Smooth muscle cell (in vitro differentiated cells): ENCODE measurements at regions not wholly inside any gene's neighbourhood (a gene's known extent, or its start where the extent isn't known, plus 50 kb on each side); places are given as distances from the start of the nearest gene placed in this dataset.
"Not testable (repeated sequence)": the region's sequence is repeated elsewhere in the genome, so short reads cannot be mapped to it uniquely, and the experiment has no call there.

Experiments used
- DNase-seq: peaks from one replicate; lab custom pipeline; 2025; ENCODE audit not compliant: unreplicated experiment; lab: John Stamatoyannopoulos, UW
- H2AFZ ChIP-seq: fragments of 200-600 bp; sonication (generic); 2 replicates; pipeline ENCODE4 v1.6.0; 2016; ENCODE audit warnings: antibody characterized with exemption, low read depth, mild to moderate bottlenecking
- H3F3A ChIP-seq: fragments of 200-600 bp; sonication (generic); 2 replicates; pipeline ENCODE4 v1.6.0; 2017; ENCODE audit warnings: antibody characterized with exemption, low read depth
- H3K27ac ChIP-seq: fragments of 200-600 bp; sonication (generic); 2 replicates; pipeline ENCODE4 v1.5.1; 2016; ENCODE audit warnings: low read depth, mild to moderate bottlenecking
- H3K27me3 ChIP-seq: fragments of 200-600 bp; sonication (generic); 2 replicates; pipeline ENCODE4 v1.6.1; 2016; ENCODE audit warnings: low read depth, mild to moderate bottlenecking
- H3K36me3 ChIP-seq: fragments of 200-600 bp; sonication (generic); 2 replicates; pipeline ENCODE4 v1.5.1; 2016; ENCODE audit warnings: low read depth
- H3K4me1 ChIP-seq: fragments of 200-600 bp; sonication (generic); 2 replicates; pipeline ENCODE4 v1.5.1; 2016; ENCODE audit warnings: low read depth
- H3K4me2 ChIP-seq: fragments of 200-600 bp; sonication (generic); 2 replicates; pipeline ENCODE4 v1.6.0; 2016; ENCODE audit warnings: mild to moderate bottlenecking
- H3K4me3 ChIP-seq: fragments of 200-600 bp; sonication (generic); 2 replicates; pipeline ENCODE4 v1.5.1; 2016; ENCODE audit warnings: mild to moderate bottlenecking
- H3K79me2 ChIP-seq: fragments of 200-600 bp; sonication (generic); 2 replicates; pipeline ENCODE4 v1.6.0; 2016; ENCODE audit warnings: low read depth, mild to moderate bottlenecking
- H3K9ac ChIP-seq: fragments of 200-600 bp; sonication (generic); 2 replicates; pipeline ENCODE4 v1.6.0; 2016; ENCODE audit warnings: low read depth
- H3K9me3 ChIP-seq: fragments of 200-600 bp; sonication (generic); replicated peaks from 2 replicates; pipeline ENCODE4 v1.5.1; 2016; ENCODE audit warnings: low read depth
- H4K20me1 ChIP-seq: fragments of 200-600 bp; sonication (generic); 2 replicates; pipeline ENCODE4 v1.6.0; 2016; ENCODE audit warnings: low read depth
- whole genome bisulfite sequencing: methylation state at CpG from one replicate; pipeline ENCODE4 v1.1.7; 2016; ENCODE audit warnings: low lambda C conversion rate; 5-methylcytosine and 5-hydroxymethylcytosine counted together
- TF ChIP-seq, protein P1 (sequence below): fragments of 200-600 bp; sonication (generic); IDR thresholded peaks from 2 replicates; pipeline ENCODE4 v1.5.1; 2017; ENCODE audit warnings: borderline replicate concordance, mild to moderate bottlenecking, antibody characterized with exemption; ENCODE audit not compliant: insufficient read depth, poor library complexity, severe bottlenecking

DNA sequence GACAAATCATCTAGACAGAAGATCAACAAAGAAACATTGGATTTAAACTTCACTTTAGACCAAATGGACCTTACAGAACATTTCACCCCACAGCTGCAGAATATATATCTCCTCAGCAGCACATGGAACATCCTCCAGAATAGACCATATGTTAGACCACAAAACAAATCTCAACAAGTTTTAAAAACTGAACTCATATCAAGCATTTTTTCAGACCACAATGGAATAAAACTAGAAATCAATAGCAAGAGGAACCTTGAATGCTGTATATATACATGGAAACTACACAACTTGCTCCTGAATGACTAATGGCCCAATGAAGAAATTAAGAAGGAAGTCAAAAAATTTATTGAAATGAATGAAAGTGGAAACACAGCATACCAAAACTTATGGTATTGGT, 157.7 kb downstream of the MTERF1 start:
- Histone ChIP-seq H3K4me1 (no peaks in the 10 kb centered on the region), H2AFZ (no peak overlapping the region), H3K79me2 (no peaks in the 10 kb centered on the region), H3F3A (no peaks in the 10 kb centered on the region), H3K27ac (no peak overlapping the region), H3K36me3 (no peaks in the 10 kb centered on the region), H3K4me2 (no peak overlapping the region), H3K9ac (no peak overlapping the region), H3K27me3 (no peaks in the 10 kb centered on the region), H4K20me1 (no peaks in the 10 kb centered on the region), H3K4me3 (no peak overlapping the region), H3K9me3 (no peaks in the 10 kb centered on the region)
- no peak for DNase-seq
- TF ChIP-seq, protein P1, sequence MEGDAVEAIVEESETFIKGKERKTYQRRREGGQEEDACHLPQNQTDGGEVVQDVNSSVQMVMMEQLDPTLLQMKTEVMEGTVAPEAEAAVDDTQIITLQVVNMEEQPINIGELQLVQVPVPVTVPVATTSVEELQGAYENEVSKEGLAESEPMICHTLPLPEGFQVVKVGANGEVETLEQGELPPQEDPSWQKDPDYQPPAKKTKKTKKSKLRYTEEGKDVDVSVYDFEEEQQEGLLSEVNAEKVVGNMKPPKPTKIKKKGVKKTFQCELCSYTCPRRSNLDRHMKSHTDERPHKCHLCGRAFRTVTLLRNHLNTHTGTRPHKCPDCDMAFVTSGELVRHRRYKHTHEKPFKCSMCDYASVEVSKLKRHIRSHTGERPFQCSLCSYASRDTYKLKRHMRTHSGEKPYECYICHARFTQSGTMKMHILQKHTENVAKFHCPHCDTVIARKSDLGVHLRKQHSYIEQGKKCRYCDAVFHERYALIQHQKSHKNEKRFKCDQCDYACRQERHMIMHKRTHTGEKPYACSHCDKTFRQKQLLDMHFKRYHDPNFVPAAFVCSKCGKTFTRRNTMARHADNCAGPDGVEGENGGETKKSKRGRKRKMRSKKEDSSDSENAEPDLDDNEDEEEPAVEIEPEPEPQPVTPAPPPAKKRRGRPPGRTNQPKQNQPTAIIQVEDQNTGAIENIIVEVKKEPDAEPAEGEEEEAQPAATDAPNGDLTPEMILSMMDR = no peak

DNA sequence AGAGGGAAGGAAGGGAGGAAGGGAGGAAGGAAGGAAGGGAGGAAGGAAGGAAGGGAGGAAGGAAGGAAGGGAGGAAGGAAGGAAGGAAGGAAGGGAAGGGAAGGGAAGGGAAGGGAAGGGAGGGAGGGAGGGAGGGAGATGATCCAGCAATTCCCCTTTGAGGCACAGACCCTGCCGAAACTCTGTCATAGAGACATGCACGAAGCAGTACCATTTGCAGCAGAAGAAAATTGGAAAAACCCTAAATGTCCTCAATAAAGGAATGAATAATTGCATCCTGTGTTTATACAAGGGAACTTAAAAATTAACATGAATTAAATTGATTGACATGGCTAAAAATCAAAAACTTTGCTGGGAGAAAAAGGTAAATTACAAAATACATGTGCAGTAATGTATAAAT, 151.5 kb downstream of the MTERF1 start:
- not testable (repeated sequence) for H3K79me2 ChIP-seq, H3F3A ChIP-seq, H4K20me1 ChIP-seq, H3K4me2 ChIP-seq, H3K9me3 ChIP-seq, H3K27me3 ChIP-seq, DNase-seq, H3K4me3 ChIP-seq, H3K36me3 ChIP-seq, H3K27ac ChIP-seq, H3K9ac ChIP-seq, H2AFZ ChIP-seq, H3K4me1 ChIP-seq
- WGBS = 97% methylated on average over 2 of the region's 2 CpGs

DNA sequence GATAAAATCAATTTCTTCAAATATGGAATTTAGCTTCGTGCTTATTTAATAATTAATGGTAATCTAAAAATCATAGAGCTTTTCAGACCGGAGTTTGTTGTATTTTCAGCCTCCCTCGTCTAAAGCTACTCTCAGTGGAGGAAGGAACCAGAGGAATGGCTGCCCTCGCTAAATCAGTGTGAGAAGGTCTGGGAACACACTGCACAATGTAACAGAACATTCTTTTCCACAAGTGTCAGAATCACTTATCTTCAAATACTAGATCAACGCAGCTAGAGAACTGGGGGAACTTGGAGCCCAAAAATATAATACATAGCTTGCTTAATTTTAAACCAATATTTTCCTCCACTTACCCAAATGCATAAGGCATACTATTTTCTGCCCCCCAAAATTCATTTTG, 148.5 kb downstream of the MTERF1 start:
- Histone ChIP-seq H3K27ac (no peak overlapping the region), H3K4me3 (no peak overlapping the region), H3K27me3 (no peaks in the 10 kb centered on the region), H3K79me2 (no peaks in the 10 kb centered on the region), H3K9ac (no peak overlapping the region), H3K4me1 (no peaks in the 10 kb centered on the region), H3K9me3 (no peaks in the 10 kb centered on the region), H4K20me1 (no peaks in the 10 kb centered on the region), H3K4me2 (no peak overlapping the region), H2AFZ (no peak overlapping the region), H3K36me3 (no peaks in the 10 kb centered on the region), H3F3A (no peaks in the 10 kb centered on the region)
- DNase-seq = no peak
- TF ChIP-seq, protein P1 = no peak
- 65% methylated on average over 5 of the region's 5 CpGs for WGBS

DNA sequence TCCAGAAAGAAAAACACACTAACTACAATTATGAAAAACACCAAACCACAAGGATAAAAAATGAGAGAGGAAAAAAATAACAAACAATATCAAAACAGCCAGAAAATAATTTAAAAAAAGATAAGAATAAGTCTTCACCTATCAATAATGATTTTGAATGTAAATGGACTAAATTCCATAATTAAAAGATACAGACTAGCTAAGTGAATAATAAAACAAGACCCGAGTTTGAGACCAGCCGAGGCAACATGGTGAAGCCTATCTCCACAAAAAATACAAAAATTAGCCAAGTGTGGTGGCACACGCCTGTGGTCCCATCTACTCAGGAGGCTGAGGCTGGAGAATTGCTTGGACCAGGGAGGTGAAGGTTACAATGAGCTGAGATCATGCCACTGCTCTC, 131.1 kb downstream of the MTERF1 start:
- no peaks in the 10 kb centered on the region for H3K27me3 ChIP-seq
- no peaks in the 10 kb centered on the region for H3K4me1 ChIP-seq
- no peaks in the 10 kb centered on the region for H3K79me2 ChIP-seq
- H3F3A ChIP-seq = no peaks in the 10 kb centered on the region
- no peak for DNase-seq
- H3K4me2 ChIP-seq = no peak overlapping the region
- H3K9ac ChIP-seq = no peak overlapping the region
- no peaks in the 10 kb centered on the region for H3K36me3 ChIP-seq
- H2AFZ ChIP-seq = no peak overlapping the region
- H3K9me3 ChIP-seq = no peaks in the 10 kb centered on the region
- TF ChIP-seq, protein P1 = no peak
- no peak overlapping the region for H3K4me3 ChIP-seq
- 91% methylated on average over 3 of the region's 3 CpGs for WGBS
- no peak overlapping the region for H3K27ac ChIP-seq
- no peaks in the 10 kb centered on the region for H4K20me1 ChIP-seq
